NCI-H1694 treated with DMSO at 0.1 percent for 48 hours (cell line): ENCODE measurements at regions not wholly inside any gene's neighbourhood (a gene's known extent, or its start where the extent isn't known, plus 50 kb on each side); places are given as distances from the start of the nearest gene placed in this dataset.

Experiments
- DNase-seq: peaks from one replicate; lab custom pipeline; 2025; lab: John Stamatoyannopoulos, UW

GRCh38 chr18:73735836-73736235 is 411.8 kb downstream of the FBXO15 start:
- DNase-seq = no peak

- no peak for DNase-seq
These were observed 413.8 kb downstream of the FBXO15 start for GRCh38 chr18:73733806-73734314.

DNA sequence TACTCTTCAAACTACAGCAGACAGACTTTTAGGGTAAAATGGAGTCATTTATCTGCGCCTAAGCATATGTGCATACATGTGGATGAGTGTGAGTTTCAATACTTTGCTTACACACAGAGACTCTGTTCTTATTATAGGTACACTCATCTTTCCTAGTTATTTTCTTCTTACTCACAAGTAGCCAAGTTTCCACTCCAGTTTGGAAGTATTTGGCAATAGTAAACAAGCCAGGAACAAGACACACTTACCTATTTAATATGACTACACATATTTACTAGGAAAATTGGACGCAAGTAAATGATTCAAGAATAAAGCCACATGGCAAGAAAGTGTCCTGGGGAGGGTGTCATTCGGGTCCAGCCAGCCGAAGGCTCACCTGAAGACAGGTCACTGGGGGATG is 414.3 kb downstream of the FBXO15 start:
- DNase-seq = no peak

- DNase-seq = no peak
These were observed 419.0 kb downstream of the FBXO15 start for GRCh38 chr18:73728657-73729056.

GRCh38 chr18:73724958-73725357 is 422.7 kb downstream of the FBXO15 start:
- peak; percentile 71 for DNase-seq

- no peak for DNase-seq
These were observed 428.0 kb downstream of the FBXO15 start for GRCh38 chr18:73719611-73720010.

GRCh38 chr18:73717570-73717969 is 430.1 kb downstream of the FBXO15 start:
- DNase-seq = no peak

GRCh38 chr18:73715210-73715670 is 432.4 kb downstream of the FBXO15 start:
- no peak for DNase-seq

DNA sequence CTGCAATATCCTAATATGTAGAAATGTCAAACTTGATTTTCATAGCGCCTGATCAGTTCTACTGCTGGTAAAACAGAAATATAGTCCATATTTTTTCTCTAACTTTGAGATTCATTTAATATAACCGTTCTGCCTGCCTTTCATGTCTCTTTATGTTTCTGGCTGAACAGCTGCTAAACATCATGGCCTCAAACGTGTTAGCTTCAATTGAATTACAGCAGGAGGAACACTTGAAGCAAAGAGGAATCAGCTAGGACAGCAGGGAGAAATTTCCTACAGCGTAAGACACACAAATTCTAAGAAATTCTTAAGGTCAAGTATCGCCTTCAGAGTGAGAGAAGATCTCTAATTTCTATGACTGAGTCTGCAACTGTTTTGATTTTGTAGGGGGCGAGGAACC is 433.2 kb downstream of the FBXO15 start:
- DNase-seq = no peak

DNA sequence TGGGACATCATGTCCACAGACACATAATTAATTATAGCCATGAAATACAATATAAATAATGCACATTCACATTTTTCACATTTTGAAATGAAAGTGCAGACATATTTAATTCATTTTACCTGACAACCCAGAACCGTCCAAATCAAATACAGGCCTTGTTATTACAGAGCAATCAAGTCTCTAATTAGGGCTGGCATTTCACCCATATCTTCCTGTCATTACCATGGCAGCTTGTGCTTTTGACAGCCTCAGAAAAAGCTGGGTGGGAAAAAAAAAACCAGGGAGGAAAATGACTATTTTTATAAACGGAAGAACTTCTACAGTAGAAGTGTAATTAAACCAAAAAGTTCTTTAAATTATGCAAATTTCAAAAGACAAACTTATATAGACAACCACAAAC is 436.4 kb downstream of the FBXO15 start:
- DNase-seq = no peak

DNA sequence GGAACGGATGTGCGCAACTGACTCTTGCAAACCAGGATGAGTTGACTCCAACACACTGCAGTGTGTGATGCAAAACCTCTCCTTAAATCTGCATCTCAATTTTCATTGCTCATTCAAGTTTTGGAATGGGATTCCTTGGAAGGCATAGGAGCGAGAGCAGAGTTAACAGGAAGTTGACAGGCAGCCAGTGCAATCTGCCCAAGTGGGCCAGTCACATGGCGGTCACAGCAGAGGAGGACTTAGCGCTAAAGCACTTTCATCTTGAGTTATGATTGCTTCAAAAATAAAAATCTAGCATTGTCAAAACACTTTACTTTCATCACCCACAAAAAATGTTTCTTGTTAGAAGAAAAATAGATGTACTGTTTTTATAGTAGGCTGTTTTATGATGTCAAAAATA is 439.0 kb downstream of the FBXO15 start:
- DNase-seq = no peak

- no peak for DNase-seq
These were observed 440.6 kb downstream of the FBXO15 start for GRCh38 chr18:73707035-73707434.

DNA sequence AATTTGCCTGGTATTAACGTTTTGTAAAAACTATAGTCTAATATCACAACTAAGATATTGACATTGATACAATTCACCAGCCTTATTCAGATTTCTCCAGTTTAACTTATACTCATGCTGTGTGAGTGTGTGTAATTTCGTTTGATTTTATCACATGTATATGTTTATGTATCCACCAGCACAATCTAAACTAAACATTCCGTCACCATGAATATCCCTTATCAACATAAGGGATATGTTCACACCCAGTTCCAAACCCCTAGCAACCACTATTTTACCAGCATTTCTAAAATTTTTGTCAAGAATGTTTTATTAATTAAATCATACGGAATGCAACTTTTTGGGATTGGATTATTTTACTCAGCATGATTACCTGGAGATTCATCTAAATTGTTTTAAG is 450.3 kb downstream of the FBXO15 start:
- DNase-seq = no peak

DNA sequence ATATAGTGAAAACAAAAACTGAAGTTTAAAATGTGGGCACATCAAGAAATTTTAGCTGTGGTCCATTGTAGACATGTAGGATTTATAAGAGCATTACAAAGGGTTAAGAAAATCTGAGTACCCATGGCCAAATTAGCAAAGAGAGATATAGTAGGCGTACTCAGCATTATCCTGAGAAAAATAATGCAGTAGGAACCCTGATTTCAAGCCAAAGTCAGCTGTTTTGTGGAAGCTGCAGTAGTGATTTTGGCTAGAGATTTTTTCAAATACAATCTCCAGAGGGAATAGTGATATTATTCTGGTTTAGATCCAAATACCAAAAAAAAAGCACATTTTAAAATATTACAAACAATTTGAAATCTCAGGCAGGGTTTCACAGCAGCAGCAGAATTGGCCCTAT is 450.9 kb downstream of the FBXO15 start:
- DNase-seq = no peak

DNA sequence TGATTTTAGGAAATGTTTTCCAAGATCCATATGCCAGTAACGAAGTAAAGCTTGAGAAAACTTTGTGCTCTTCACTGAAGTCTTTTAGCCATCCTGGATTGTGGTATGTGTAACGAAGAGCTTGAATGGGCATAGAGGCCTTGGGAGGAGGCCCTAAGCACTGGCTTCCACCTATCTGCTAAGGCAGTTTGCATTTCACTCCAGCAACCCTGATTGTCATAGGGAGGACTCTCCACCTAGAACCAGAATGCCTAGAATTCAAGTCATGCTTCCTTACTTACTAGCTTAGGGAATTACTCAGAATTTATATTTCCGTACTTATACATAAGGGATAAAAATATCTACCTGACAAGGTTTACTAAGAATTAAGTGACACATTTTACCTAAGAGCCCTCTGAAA is 451.5 kb downstream of the FBXO15 start:
- no peak for DNase-seq

GRCh38 chr18:73693091-73693490 is 454.5 kb downstream of the FBXO15 start:
- no peak for DNase-seq

DNA sequence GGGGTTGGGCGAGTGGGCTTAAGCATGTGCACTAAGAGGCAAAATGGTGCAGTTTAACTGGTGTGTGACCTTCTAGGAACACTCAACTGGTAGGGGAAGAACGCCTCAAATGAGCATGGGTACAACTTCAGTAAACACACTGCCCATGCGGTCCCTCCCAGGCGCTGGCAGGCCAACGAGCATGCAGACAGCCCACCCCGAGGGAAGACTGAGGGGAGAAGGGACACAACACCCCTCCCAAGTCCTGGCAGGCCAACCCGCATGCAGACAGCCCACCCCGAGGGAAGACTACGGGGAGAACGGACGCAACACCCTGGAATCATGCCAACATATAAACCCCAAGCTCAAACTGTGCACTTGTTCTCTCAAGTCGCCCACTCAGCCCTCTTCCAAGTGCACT is 456.0 kb downstream of the FBXO15 start:
- DNase-seq = no peak

- no peak for DNase-seq
These were observed 456.5 kb downstream of the FBXO15 start for GRCh38 chr18:73691118-73691517.

GRCh38 chr18:73690222-73690621 is 457.4 kb downstream of the FBXO15 start:
- DNase-seq = no peak

DNA sequence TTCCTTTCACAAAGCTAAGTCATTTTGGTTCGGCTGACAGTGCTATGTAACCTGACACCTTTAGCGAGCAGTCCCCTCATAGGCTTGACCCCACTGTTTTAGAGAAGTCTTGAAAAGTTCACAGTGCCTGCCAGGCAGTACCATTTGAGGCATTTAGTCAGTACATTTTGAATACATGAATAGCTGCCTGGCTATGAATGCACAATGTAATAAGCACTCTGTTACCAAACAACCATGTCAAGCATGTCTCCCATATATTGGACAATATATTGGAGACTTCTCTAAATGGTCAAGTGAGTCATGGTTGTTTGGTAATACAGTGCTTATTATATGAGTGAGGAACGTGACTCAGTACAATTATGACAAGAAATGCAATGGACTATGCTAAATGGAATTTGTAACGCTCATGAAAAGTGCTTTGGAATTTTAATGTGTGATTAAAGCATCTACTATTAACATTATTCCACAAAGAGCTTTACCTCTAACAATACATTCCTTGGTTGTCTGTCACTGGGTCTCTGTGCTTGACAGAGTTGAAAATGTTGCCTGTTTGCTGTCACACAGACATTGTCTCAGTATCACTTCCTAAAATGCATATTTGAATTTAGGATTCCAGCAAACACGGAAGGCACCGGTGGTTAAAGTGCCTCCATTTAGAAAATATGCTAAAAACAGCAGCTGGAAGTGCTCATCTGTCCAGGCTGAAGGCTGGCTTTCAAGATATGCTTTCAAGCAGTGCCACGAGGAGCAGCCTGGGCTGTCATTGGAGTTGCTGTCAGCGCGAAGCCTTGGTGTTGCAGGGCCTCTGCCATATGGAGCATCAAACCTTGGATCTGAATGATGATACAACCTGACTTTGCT is 458.6 kb downstream of the FBXO15 start:
- DNase-seq = no peak

GRCh38 chr18:73688161-73688560 is 459.5 kb downstream of the FBXO15 start:
- no peak for DNase-seq

GRCh38 chr18:73684647-73685046 is 463.0 kb downstream of the FBXO15 start:
- no peak for DNase-seq

DNA sequence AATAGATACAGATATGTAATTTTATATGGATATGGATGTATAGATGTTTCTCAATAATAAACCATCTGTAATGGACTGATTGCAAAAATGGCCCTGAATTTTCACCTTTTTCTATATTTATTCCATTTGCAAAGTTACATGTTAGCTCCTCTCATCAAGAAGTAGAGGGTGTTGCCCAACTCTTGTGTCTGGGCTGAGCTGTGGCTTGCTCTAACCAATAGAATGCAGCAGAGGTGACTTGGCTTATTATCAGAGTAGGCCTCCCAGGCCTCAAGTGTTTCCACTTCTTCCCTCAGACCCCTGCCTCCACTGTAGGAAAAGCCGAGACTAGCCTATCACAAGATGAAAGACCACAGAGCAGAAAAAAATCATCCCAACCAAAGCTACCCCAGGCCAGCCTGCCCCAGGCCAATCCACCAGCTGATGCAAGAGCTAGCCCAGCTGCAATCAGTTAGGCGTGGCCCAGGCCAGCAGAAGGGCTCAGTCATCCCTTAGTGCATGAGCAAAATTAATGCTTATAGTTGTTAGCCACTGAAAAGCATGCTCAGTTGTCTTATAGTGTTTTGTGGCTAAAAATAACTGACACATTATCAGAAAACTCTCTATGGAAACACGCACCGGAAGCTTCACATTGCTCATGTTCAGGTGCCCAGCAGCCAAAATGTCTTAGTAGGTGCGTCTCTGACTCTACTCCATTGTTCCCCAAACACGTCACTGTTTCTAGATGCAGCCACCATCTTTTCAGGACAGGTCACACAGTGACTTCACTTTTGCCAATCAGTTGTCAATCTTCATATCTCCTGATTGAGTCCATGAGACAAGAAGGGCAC is 464.0 kb downstream of the FBXO15 start:
- DNase-seq = no peak
